H1 (cell line): ENCODE measurements at regions not wholly inside any gene's neighbourhood (a gene's known extent, or its start where the extent isn't known, plus 50 kb on each side); places are given as distances from the start of the nearest gene placed in this dataset.

Experiments
- CTCF ChIA-PET: fragments of 300-600 bp; sonication (Branson Sonifier 250); formaldehyde crosslinking; loops from one replicate; lab custom pipeline; 2021; ENCODE audit not compliant: partially characterized antibody; lab: Charles Lee
- POLR2A ChIA-PET: fragments of 300-600 bp; sonication (Branson Sonifier 250); formaldehyde crosslinking; loops from one replicate; lab custom pipeline; 2021; ENCODE audit warnings: inconsistent platforms; ENCODE audit not compliant: partially characterized antibody; lab: Charles Lee
- DNase-seq, 2 experiments: peaks; one replicate each; pipeline versions ENCODE4 v3.0.0 to v3.0.0-alpha.2; 2010 to 2022; ENCODE audit warnings: low spot score in 2 of 2, low read depth in 1 of 2, mixed read lengths in 1 of 2
- FAIRE-seq: peaks from 2 replicates; lab custom pipeline; 2011; peaks lifted over from hg19 to GRCh38; lab: Jason Lieb, UNC
- H2AFZ ChIP-seq: 2 replicates; pipeline ENCODE4 v1.8.1; 2012; ENCODE audit warnings: low read length, inconsistent platforms
- H2AK5ac ChIP-seq: 2 replicates; pipeline ENCODE4 v1.6.1; 2013; ENCODE audit warnings: low read depth, low read length
- H2BK120ac ChIP-seq: replicated peaks from 2 replicates; pipeline ENCODE3; 2013; ENCODE audit warnings: low read depth, low read length, inconsistent platforms
- H2BK12ac ChIP-seq: 2 replicates; pipeline ENCODE4 v1.6.1; 2013; ENCODE audit warnings: low read depth, low read length
- H2BK15ac ChIP-seq: 2 replicates; pipeline ENCODE4 v1.6.1; 2013; ENCODE audit warnings: low read length
- H2BK20ac ChIP-seq: 2 replicates; pipeline ENCODE4 v1.6.1; 2013; ENCODE audit warnings: low read length
- H2BK5ac ChIP-seq: 2 replicates; pipeline ENCODE4 v1.6.1; 2013; ENCODE audit warnings: low read depth, low read length
- H3K14ac ChIP-seq: 2 replicates; pipeline ENCODE4 v1.6.1; 2013; ENCODE audit warnings: inconsistent platforms; ENCODE audit not compliant: insufficient read length
- H3K18ac ChIP-seq: 2 replicates; pipeline ENCODE4 v1.6.1; 2013; ENCODE audit warnings: low read length; ENCODE audit errors: extremely low read depth
- H3K23ac ChIP-seq: 2 replicates; pipeline ENCODE4 v1.6.1; 2013; ENCODE audit warnings: inconsistent platforms; ENCODE audit not compliant: insufficient read length
- H3K23me2 ChIP-seq: 2 replicates; pipeline ENCODE4 v1.6.1; 2013; ENCODE audit warnings: low read depth, low read length
- H3K27ac ChIP-seq: 2 replicates; pipeline ENCODE4 v1.6.1; 2011; ENCODE audit warnings: low read depth, low read length, inconsistent platforms
- H3K27me3 ChIP-seq, 4 experiments: replicated peaks in 1 of 4; 1 replicate in 1 of 4; 2 replicates in 3 of 4; pipeline versions ENCODE4 v1.6.1 to v1.8.1; 2011 to 2013; ENCODE audit warnings: low read length in 3 of 4, mild to moderate bottlenecking in 3 of 4, inconsistent platforms in 2 of 4, mixed read lengths in 2 of 4, moderate library complexity in 1 of 4; ENCODE audit not compliant: control insufficient read depth in 3 of 4, insufficient read depth in 3 of 4; ENCODE audit errors: extremely low read depth in 1 of 4
- H3K36me3 ChIP-seq, 4 experiments: 2 replicates each; pipeline versions ENCODE4 v1.6.1 to v1.8.1; 2011 to 2013; ENCODE audit warnings: mild to moderate bottlenecking in 4 of 4, low read length in 3 of 4, moderate library complexity in 2 of 4, control low read depth in 1 of 4, inconsistent platforms in 1 of 4; ENCODE audit not compliant: insufficient read depth in 4 of 4, control insufficient read depth in 2 of 4
- H3K4ac ChIP-seq: replicated peaks from 2 replicates; pipeline ENCODE3; 2013; ENCODE audit warnings: low read length, low read depth, mixed read lengths, inconsistent platforms; ENCODE audit not compliant: insufficient read length
- H3K4me1 ChIP-seq, 4 experiments: replicated peaks in 1 of 4; 1 replicate in 1 of 4; 2 replicates in 3 of 4; pipeline versions ENCODE4 v1.6.1 to v1.8.1; 2011 to 2013; ENCODE audit warnings: low read length in 3 of 4, inconsistent platforms in 2 of 4, mixed read lengths in 1 of 4; ENCODE audit not compliant: insufficient read depth in 4 of 4, control insufficient read depth in 3 of 4
- H3K4me2 ChIP-seq, 2 experiments: 2 replicates each; pipeline versions ENCODE4 v1.6.1 to v1.8.1; 2011 to 2013; ENCODE audit warnings: low read depth in 2 of 2, low read length in 2 of 2, control low read depth in 1 of 2, inconsistent platforms in 1 of 2, mild to moderate bottlenecking in 1 of 2; ENCODE audit not compliant: insufficient read depth in 1 of 2
- H3K4me3 ChIP-seq, 4 experiments: fragments of 200-600, 300-600 bp in 1 of 4; sonication (generic), shearing (Covaris generic), sonication (Bioruptor Twin) in 1 of 4; 2 replicates each; pipeline versions ENCODE4 v1.5.1 to v1.8.1; 2011 to 2016; ENCODE audit warnings: low read length in 4 of 4, low read depth in 3 of 4, control low read depth in 2 of 4, inconsistent platforms in 2 of 4, mild to moderate bottlenecking in 2 of 4, mixed read lengths in 1 of 4, moderate library complexity in 1 of 4; ENCODE audit not compliant: insufficient read depth in 2 of 4; ENCODE audit errors: extremely low read depth in 1 of 4
- H3K56ac ChIP-seq: replicated peaks from 2 replicates; pipeline ENCODE3; 2013; ENCODE audit warnings: low read depth, mild to moderate bottlenecking, mixed read lengths, low read length, inconsistent platforms; ENCODE audit not compliant: insufficient read length
- H3K79me1 ChIP-seq: 2 replicates; pipeline ENCODE4 v1.6.1; 2013; ENCODE audit warnings: low read depth, low read length, control low read depth
- H3K79me2 ChIP-seq, 2 experiments: 2 replicates each; pipeline versions ENCODE4 v1.6.1 to v1.8.1; 2012 to 2013; ENCODE audit warnings: low read length in 2 of 2, mild to moderate bottlenecking in 2 of 2, inconsistent platforms in 1 of 2; ENCODE audit not compliant: insufficient read depth in 2 of 2, control insufficient read depth in 1 of 2
- H3K9ac ChIP-seq, 4 experiments: replicated peaks in 1 of 4; 1 replicate in 1 of 4; 2 replicates in 3 of 4; pipeline versions ENCODE4 v1.6.1 to v1.8.1; 2011 to 2013; ENCODE audit warnings: low read depth in 3 of 4, low read length in 3 of 4, control low read depth in 2 of 4, mild to moderate bottlenecking in 2 of 4, moderate library complexity in 2 of 4, inconsistent platforms in 1 of 4; ENCODE audit errors: extremely low read depth in 1 of 4
- H3K9me3 ChIP-seq, 2 experiments: 2 replicates each; pipeline versions ENCODE4 v1.6.1 to v1.8.1; 2012 to 2013; ENCODE audit warnings: mild to moderate bottlenecking in 2 of 2, moderate library complexity in 2 of 2, control low read depth in 1 of 2, inconsistent platforms in 1 of 2, low read depth in 1 of 2, low read length in 1 of 2, mixed read lengths in 1 of 2; ENCODE audit not compliant: insufficient read depth in 2 of 2
- H4K20me1 ChIP-seq, 2 experiments: replicated peaks in 1 of 2; 2 replicates each; pipeline versions ENCODE3 to v1.8.1; 2011 to 2013; ENCODE audit warnings: inconsistent platforms in 2 of 2, low read length in 2 of 2, mild to moderate bottlenecking in 1 of 2; ENCODE audit not compliant: insufficient read depth in 2 of 2, control insufficient read depth in 1 of 2
- H4K5ac ChIP-seq: 2 replicates; pipeline ENCODE4 v1.6.1; 2013; ENCODE audit warnings: low read length, low read depth, mixed read lengths, inconsistent platforms; ENCODE audit not compliant: insufficient read length
- H4K8ac ChIP-seq: 2 replicates; pipeline ENCODE4 v1.8.0; 2013; ENCODE audit warnings: mild to moderate bottlenecking, moderate library complexity, low read length, inconsistent platforms; ENCODE audit not compliant: insufficient read depth; ENCODE audit errors: extremely low read depth
- H4K91ac ChIP-seq: replicated peaks from 2 replicates; pipeline ENCODE3; 2013; ENCODE audit warnings: low read length, mixed read lengths, inconsistent platforms; ENCODE audit not compliant: insufficient read length
- KDM5A ChIP-seq: fragments of 200-600 bp; IDR thresholded peaks from 2 replicates; pipeline ENCODE4 v1.7.1; 2012; ENCODE audit warnings: mild to moderate bottlenecking, low read length, inconsistent platforms, mixed read lengths
- POLR2AphosphoS5 ChIP-seq: IDR thresholded peaks from 2 replicates; pipeline ENCODE4 v1.6.1; 2011; ENCODE audit warnings: low read depth, low read length
- SIRT6 ChIP-seq: IDR thresholded peaks from one replicate; pipeline ENCODE4 v1.7.1; 2012; ENCODE audit warnings: low read length, inconsistent platforms
- SP4 ChIP-seq: IDR thresholded peaks from 2 replicates; pipeline ENCODE4 v1.6.1; 2012; ENCODE audit warnings: low read length, inconsistent platforms
- WGBS, 2 experiments: shearing (Covaris generic) in 1 of 2; methylation state at CpG; one replicate each; pipeline versions ENCODE4 v1.1.6 to v1.1.7; 2013 to 2015; ENCODE audit warnings: low lambda C conversion rate in 2 of 2, mixed read lengths in 2 of 2, inconsistent platforms in 1 of 2, low coverage in 1 of 2, missing lambda C conversion rate in 1 of 2; ENCODE audit not compliant: insufficient replicate concordance in 2 of 2, insufficient coverage in 1 of 2, insufficient read length in 1 of 2; ENCODE audit errors: extremely low coverage in 1 of 2, missing lambda C conversion rate in 1 of 2; 5-methylcytosine and 5-hydroxymethylcytosine counted together

DNA sequence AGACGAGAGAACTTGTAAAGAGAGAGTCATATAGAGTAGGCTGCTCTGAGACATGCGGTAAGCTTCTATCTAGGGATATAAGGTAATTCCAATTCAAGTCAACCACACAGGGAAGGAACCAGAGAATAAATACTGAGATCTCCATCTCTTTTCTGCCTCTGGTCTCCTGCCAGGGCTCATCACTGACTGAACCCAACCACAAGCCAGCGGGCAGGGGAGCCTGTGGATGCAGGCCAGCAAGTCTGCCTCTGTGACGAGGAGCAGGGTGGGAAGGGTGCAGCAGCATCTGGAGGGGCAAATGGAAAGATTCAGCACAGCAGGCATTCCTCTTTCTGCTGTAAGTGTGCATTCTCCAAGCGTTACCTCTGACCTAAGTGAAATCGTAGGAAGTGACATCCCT is 82.2 kb downstream of the ICOS start:
- Histone ChIP-seq H3K4me1 (no peaks in the 10 kb centered on the region), H3K36me3 (no peaks in the 10 kb centered on the region), H3K79me2 (no peaks in the 10 kb centered on the region), H2AK5ac (no peak overlapping the region), H2BK12ac (no peak overlapping the region), H3K18ac (no peak overlapping the region), H4K5ac (no peak overlapping the region), H4K8ac (no peak overlapping the region), H4K20me1 (no peaks in the 10 kb centered on the region), H2BK20ac (no peak overlapping the region), H3K14ac (no peak overlapping the region), H3K4me3 (no peak overlapping the region), H3K23me2 (no peaks in the 10 kb centered on the region), H2AFZ (no peak overlapping the region), H3K27ac (no peak overlapping the region), H3K23ac (no peak overlapping the region), H4K91ac (no peak overlapping the region), H3K4ac (no peak overlapping the region), H3K4me2 (no peak overlapping the region), H3K79me1 (no peaks in the 10 kb centered on the region), H3K9me3 (no peaks in the 10 kb centered on the region), H2BK15ac (no peak overlapping the region), H2BK5ac (no peak overlapping the region), H3K56ac (no peak overlapping the region), H2BK120ac (no peak overlapping the region), H3K27me3 (no peaks in the 10 kb centered on the region), H3K9ac (no peak overlapping the region)
- ChIA-PET POLR2A (no interaction called here), CTCF (interaction anchor here (1.3 kb wide), 1 partner anchor 707 kb away, joined by 3 read pairs; no protein-coding TSS in a partner anchor)
- TF ChIP-seq SP4, result no peak
- no peak for TF ChIP-seq POLR2AphosphoS5
- TF ChIP-seq SIRT6, result no peak
- no peak for TF ChIP-seq KDM5A
- 92% methylated on average over 6 of the region's 6 CpGs; no CpG with 5 or more reads in 1 of the 2 experiments for WGBS, 2 experiments
- no peak for FAIRE-seq
- no peak for DNase-seq
